HCT116 (cell line): ENCODE measurements at regions not wholly inside any gene's neighbourhood (a gene's known extent, or its start where the extent isn't known, plus 50 kb on each side); places are given as distances from the start of the nearest gene placed in this dataset.

Source experiments
- ATAC-seq: fragments of 200-7000 bp; cut with Tn5 transposase; 2 replicates; pipeline ENCODE4 v1.9.1; 2020; ENCODE audit warnings: mild to moderate bottlenecking, moderate library complexity
- BruUV-seq: library from RNA; stranded (reverse); fragments of 400-500 nt; replicated peaks from 2 replicates; lab custom pipeline; 2021; lab: Mats Ljungman, UMichigan
- CTCF ChIA-PET: fragments of 300-600 bp; sonication (Branson Sonifier 250); formaldehyde crosslinking; loops from one replicate; lab custom pipeline; 2021; ENCODE audit warnings: antibody characterized with exemption; lab: Charles Lee
- POLR2A ChIA-PET: fragments of 300-600, 350-600 bp; sonication (Branson Sonifier 250); formaldehyde crosslinking; loops from one replicate; lab custom pipeline; 2021; ENCODE audit warnings: antibody characterized with exemption; lab: Charles Lee
- RAD21 ChIA-PET, 2 experiments: fragments of 300-600 bp; sonication (Branson Sonifier 250); formaldehyde crosslinking; loops; one replicate each; lab custom pipeline; 2023; ENCODE audit warnings: low total read pairs in 2 of 2; ENCODE audit not compliant: uncharacterized antibody in 2 of 2, unreplicated experiment in 2 of 2, low non-redundant PET in 1 of 2; lab: Charles Lee
- DNase-seq: peaks from one replicate; pipeline ENCODE4 v3.0.0-alpha.2; 2010; ENCODE audit warnings: low read depth, low spot score
- H2AFZ ChIP-seq: fragments of 200-600 bp; shearing (Covaris generic), sonication (generic); 2 replicates; pipeline ENCODE4 v1.6.1; 2017; ENCODE audit warnings: low read depth, mixed run types, mixed read lengths, antibody characterized with exemption, low read length; ENCODE audit not compliant: poor library complexity, severe bottlenecking
- H3K27ac ChIP-seq: 2 replicates; pipeline ENCODE4 v1.5.1; 2012; ENCODE audit warnings: low read depth, low read length
- H3K27me3 ChIP-seq: fragments of 200-600 bp; sonication (generic); 2 replicates; pipeline ENCODE4 v1.6.1; 2016; ENCODE audit warnings: mixed run types, low read length, mixed read lengths; ENCODE audit not compliant: insufficient read depth
- H3K36me3 ChIP-seq, 2 experiments: fragments of 200-500 bp in 1 of 2; fragments of 200-600 bp in 1 of 2; sonication (Bioruptor generic) in 1 of 2; sonication (generic) in 1 of 2; 2 replicates each; pipeline versions ENCODE4 v1.5.1 to v1.6.1; 2014 to 2016; ENCODE audit warnings: low read length in 2 of 2, inconsistent platforms in 1 of 2, mixed read lengths in 1 of 2, mixed run types in 1 of 2; ENCODE audit not compliant: insufficient read depth in 2 of 2, control insufficient read depth in 1 of 2
- H3K4me1 ChIP-seq, 2 experiments: fragments of 200-600 bp in 1 of 2; sonication (generic) in 1 of 2; 2 replicates each; pipeline versions ENCODE4 v1.5.1 to v1.6.1; 2012 to 2017; ENCODE audit warnings: low read length in 2 of 2, inconsistent platforms in 1 of 2, mild to moderate bottlenecking in 1 of 2, mixed read lengths in 1 of 2, mixed run types in 1 of 2, moderate library complexity in 1 of 2; ENCODE audit not compliant: insufficient read depth in 2 of 2, control insufficient read depth in 1 of 2
- H3K4me2 ChIP-seq: fragments of 200-600 bp; sonication (generic); 2 replicates; pipeline ENCODE4 v1.6.1; 2017; ENCODE audit warnings: mixed run types, low read length, mixed read lengths
- H3K4me3 ChIP-seq, 2 experiments: fragments of 200-600 bp in 1 of 2; sonication (generic) in 1 of 2; replicated peaks in 1 of 2; 2 replicates each; pipeline ENCODE4 v1.5.1; 2011 to 2016; ENCODE audit warnings: low read length in 2 of 2, control low read depth in 1 of 2, low read depth in 1 of 2, mild to moderate bottlenecking in 1 of 2, mixed read lengths in 1 of 2, mixed run types in 1 of 2
- H3K79me2 ChIP-seq: fragments of 200-600 bp; sonication (generic); 2 replicates; pipeline ENCODE4 v1.6.1; 2017; ENCODE audit warnings: mild to moderate bottlenecking, mixed run types, low read length, moderate library complexity, mixed read lengths; ENCODE audit not compliant: insufficient read depth
- H3K9ac ChIP-seq: fragments of 200-600 bp; sonication (generic); 2 replicates; pipeline ENCODE4 v1.6.1; 2016; ENCODE audit warnings: low read length, mixed read lengths
- H3K9me2 ChIP-seq: fragments of 200-600 bp; sonication (generic), shearing (Covaris generic); 2 replicates; pipeline ENCODE4 v1.6.1; 2017; ENCODE audit warnings: mixed run types, mild to moderate bottlenecking, moderate library complexity; ENCODE audit not compliant: insufficient read depth
- H3K9me3 ChIP-seq, 2 experiments: fragments of 200-500 bp in 1 of 2; fragments of 200-600 bp in 1 of 2; sonication (Bioruptor generic) in 1 of 2; sonication (generic) in 1 of 2; 2 replicates each; pipeline ENCODE4 v1.6.1; 2014 to 2017; ENCODE audit warnings: low read length in 2 of 2, mixed read lengths in 2 of 2, inconsistent platforms in 1 of 2, low read depth in 1 of 2, mild to moderate bottlenecking in 1 of 2, mixed run types in 1 of 2, moderate library complexity in 1 of 2; ENCODE audit not compliant: control insufficient read depth in 1 of 2, insufficient read depth in 1 of 2
- H4K20me1 ChIP-seq: fragments of 200-600 bp; sonication (generic), shearing (Covaris generic); 2 replicates; pipeline ENCODE4 v1.6.1; 2017; ENCODE audit warnings: mixed run types, mild to moderate bottlenecking, moderate library complexity; ENCODE audit not compliant: insufficient read depth
- CBX3 ChIP-seq: IDR thresholded peaks from 2 replicates; pipeline ENCODE4 v1.6.1; 2012; ENCODE audit warnings: low read depth
- CEBPB ChIP-seq: IDR thresholded peaks from 2 replicates; pipeline ENCODE4 v1.6.1; 2012; ENCODE audit warnings: low read depth
- EGR1 ChIP-seq: IDR thresholded peaks from 2 replicates; pipeline ENCODE4 v1.6.1; 2012; ENCODE audit warnings: low read depth
- ELF1 ChIP-seq: IDR thresholded peaks from 2 replicates; pipeline ENCODE4 v1.6.1; 2012; ENCODE audit warnings: low read depth, borderline replicate concordance
- FOSL1 ChIP-seq: IDR thresholded peaks from 2 replicates; pipeline ENCODE4 v1.6.1; 2012; ENCODE audit warnings: low read depth
- JUND ChIP-seq: IDR thresholded peaks from 2 replicates; pipeline ENCODE4 v1.6.1; 2012
- POLR2A ChIP-seq: IDR thresholded peaks from 2 replicates; pipeline ENCODE4 v1.7.0; 2011; ENCODE audit warnings: borderline replicate concordance; ENCODE audit not compliant: insufficient read depth, insufficient read length; ENCODE audit errors: extremely low read depth
- POLR2AphosphoS5 ChIP-seq: IDR thresholded peaks from 2 replicates; pipeline ENCODE4 v1.6.1; 2011; ENCODE audit warnings: mild to moderate bottlenecking, low read depth, low read length, moderate library complexity
- RAD21 ChIP-seq: IDR thresholded peaks from 2 replicates; pipeline ENCODE4 v1.6.1; 2012; ENCODE audit warnings: low read depth, mild to moderate bottlenecking
- SP1 ChIP-seq: IDR thresholded peaks from 2 replicates; pipeline ENCODE4 v1.6.1; 2012; ENCODE audit warnings: low read depth
- SRF ChIP-seq: IDR thresholded peaks from 2 replicates; pipeline ENCODE4 v1.6.1; 2012; ENCODE audit warnings: low read depth
- ZFX ChIP-seq: fragments of 450-650 bp; IDR thresholded peaks from 2 replicates; pipeline ENCODE4 v1.6.1; 2017
- ZNF274 ChIP-seq: fragments of 200-500 bp; sonication (Bioruptor generic); IDR thresholded peaks from 2 replicates; pipeline ENCODE4 v1.6.1; 2014; ENCODE audit warnings: mild to moderate bottlenecking, low read depth, low read length, inconsistent platforms
- intact Hi-C: fragments of 100-400 bp; cut with micrococcal nuclease; formaldehyde crosslinking; loops from 2 replicates; pipeline ENCODE4 v1.10.0; 2022
- TF ChIP-seq, protein P1 (sequence below): IDR thresholded peaks from 2 replicates; pipeline ENCODE4 v1.6.1; 2012
- TF ChIP-seq, protein P2 (sequence below), 3 experiments: fragments of 200-600 bp in 1 of 3; sonication (generic) in 1 of 3; IDR thresholded peaks in 2 of 3; conservative IDR thresholded peaks in 1 of 3; 2 replicates each; pipeline ENCODE4 v1.5.1; 2012 to 2017; ENCODE audit warnings: low read depth in 2 of 3, low read length in 2 of 3, antibody characterized with exemption in 1 of 3, borderline replicate concordance in 1 of 3, control low read depth in 1 of 3, mild to moderate bottlenecking in 1 of 3, mixed read lengths in 1 of 3, mixed run types in 1 of 3, moderate library complexity in 1 of 3; ENCODE audit not compliant: insufficient read depth in 1 of 3
- TF ChIP-seq, protein P3 (sequence below): IDR thresholded peaks from 2 replicates; pipeline ENCODE4 v1.6.1; 2011; ENCODE audit warnings: mild to moderate bottlenecking, low read length, moderate library complexity; ENCODE audit not compliant: insufficient replicate concordance; ENCODE audit errors: extremely low read depth

DNA sequence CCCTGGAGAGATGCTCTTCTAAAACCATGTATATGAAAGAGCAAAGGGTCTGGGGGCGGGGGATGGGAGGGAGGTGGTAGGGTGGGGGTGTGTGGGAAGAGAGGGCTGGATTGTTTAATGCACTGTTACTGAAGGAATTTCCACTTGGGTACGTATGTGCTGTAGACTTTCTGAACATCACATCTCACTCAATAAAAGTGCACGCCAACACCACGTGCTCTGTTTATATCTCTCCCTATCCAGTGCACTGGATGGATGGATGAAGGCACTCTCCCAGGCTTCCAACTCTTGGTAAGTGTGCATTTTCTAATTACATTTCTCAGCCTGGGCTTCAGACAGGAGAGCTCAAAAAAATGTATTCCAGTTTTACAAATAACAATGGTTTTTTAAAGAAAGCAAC, 184.3 kb upstream of the SIX2 start:
- H3K36me3 ChIP-seq, result no peaks in the 10 kb centered on the region
- DNase-seq (no peak), ATAC-seq (no peak)
- no peaks in the 10 kb centered on the region for H3K9me3 ChIP-seq
- H3K79me2 ChIP-seq, result no peaks in the 10 kb centered on the region
- intact Hi-C loops, result no loop called here
- ChIA-PET RAD21 (interaction anchor here in 1 of 2 experiments (0.6 kb wide), 1 partner anchor 214 kb away, joined by 6 read pairs; no protein-coding TSS in a partner anchor), POLR2A (no interaction called here), CTCF (no interaction called here)
- H2AFZ ChIP-seq, result no peak overlapping the region
- H3K9me2 ChIP-seq, result no peaks in the 10 kb centered on the region
- H3K9ac ChIP-seq, result no peak overlapping the region
- H3K4me2 ChIP-seq, result no peak overlapping the region
- TF ChIP-seq SRF (no peak), ELF1 (no peak)
- TF ChIP-seq, protein P1, sequence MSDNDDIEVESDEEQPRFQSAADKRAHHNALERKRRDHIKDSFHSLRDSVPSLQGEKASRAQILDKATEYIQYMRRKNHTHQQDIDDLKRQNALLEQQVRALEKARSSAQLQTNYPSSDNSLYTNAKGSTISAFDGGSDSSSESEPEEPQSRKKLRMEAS, result no peak
- H4K20me1 ChIP-seq, result no peaks in the 10 kb centered on the region
- peaks cover 0 to 8% of the 10 kb centered on the region in 2 experiments; a peak in 2 of 4 replicates for H3K4me1 ChIP-seq
- no TSS peak for BruUV-seq
- no peak overlapping the region for H3K4me3 ChIP-seq
- H3K27me3 ChIP-seq, result peaks cover 5% of the 10 kb centered on the region; the same call in 1 of the 2 replicates
- no peak overlapping the region for H3K27ac ChIP-seq

DNA sequence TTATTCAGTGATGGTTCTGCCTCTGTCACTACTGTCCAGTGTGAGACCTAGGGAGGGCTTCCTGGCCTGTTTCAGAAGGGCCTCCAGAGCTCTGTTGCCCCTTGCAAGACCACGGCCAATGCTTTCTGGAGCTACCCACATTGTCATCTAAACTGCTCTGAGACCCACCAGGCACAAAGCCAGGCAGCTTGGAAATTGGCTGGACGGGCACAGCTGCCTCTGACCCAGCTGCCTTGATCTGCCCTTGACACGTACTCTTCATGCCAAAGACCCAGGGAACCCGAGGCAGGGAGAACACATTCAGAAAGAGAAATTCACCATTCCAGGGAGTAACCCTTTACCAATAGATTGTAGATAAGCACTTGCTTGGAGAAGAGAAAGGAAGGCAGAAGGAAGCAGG, 183.7 kb upstream of the SIX2 start:
- no peak overlapping the region for H3K4me2 ChIP-seq
- H3K36me3 ChIP-seq, result no peaks in the 10 kb centered on the region
- no peaks in the 10 kb centered on the region for H3K79me2 ChIP-seq
- no peaks in the 10 kb centered on the region for H3K9me3 ChIP-seq
- H3K4me3 ChIP-seq, result no peak overlapping the region
- no peak overlapping the region for H3K27ac ChIP-seq
- intact Hi-C loops, result no loop called here
- no peaks in the 10 kb centered on the region for H3K9me2 ChIP-seq
- TF ChIP-seq CBX3 (no peak), POLR2AphosphoS5 (no peak), RAD21 (no peak), POLR2A (no peak), JUND (no peak), CEBPB (no peak), FOSL1 (no peak), EGR1 (no peak), SRF (no peak), ZFX (no peak), ZNF274 (no peak), SP1 (no peak)
- TF ChIP-seq, protein P2, sequence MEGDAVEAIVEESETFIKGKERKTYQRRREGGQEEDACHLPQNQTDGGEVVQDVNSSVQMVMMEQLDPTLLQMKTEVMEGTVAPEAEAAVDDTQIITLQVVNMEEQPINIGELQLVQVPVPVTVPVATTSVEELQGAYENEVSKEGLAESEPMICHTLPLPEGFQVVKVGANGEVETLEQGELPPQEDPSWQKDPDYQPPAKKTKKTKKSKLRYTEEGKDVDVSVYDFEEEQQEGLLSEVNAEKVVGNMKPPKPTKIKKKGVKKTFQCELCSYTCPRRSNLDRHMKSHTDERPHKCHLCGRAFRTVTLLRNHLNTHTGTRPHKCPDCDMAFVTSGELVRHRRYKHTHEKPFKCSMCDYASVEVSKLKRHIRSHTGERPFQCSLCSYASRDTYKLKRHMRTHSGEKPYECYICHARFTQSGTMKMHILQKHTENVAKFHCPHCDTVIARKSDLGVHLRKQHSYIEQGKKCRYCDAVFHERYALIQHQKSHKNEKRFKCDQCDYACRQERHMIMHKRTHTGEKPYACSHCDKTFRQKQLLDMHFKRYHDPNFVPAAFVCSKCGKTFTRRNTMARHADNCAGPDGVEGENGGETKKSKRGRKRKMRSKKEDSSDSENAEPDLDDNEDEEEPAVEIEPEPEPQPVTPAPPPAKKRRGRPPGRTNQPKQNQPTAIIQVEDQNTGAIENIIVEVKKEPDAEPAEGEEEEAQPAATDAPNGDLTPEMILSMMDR (IDR thresholded peaks at IDR 0.05 in 2 of 3, conservative IDR thresholded peaks at IDR 0.05 in 1 of 3; ENCODE audit: borderline replicate concordance in 1 of 3, insufficient read depth in 1 of 3, low read depth in 2 of 3, low read length in 2 of 3), result no peak
- TF ChIP-seq, protein P1, result no peak
- TF ChIP-seq, protein P3, sequence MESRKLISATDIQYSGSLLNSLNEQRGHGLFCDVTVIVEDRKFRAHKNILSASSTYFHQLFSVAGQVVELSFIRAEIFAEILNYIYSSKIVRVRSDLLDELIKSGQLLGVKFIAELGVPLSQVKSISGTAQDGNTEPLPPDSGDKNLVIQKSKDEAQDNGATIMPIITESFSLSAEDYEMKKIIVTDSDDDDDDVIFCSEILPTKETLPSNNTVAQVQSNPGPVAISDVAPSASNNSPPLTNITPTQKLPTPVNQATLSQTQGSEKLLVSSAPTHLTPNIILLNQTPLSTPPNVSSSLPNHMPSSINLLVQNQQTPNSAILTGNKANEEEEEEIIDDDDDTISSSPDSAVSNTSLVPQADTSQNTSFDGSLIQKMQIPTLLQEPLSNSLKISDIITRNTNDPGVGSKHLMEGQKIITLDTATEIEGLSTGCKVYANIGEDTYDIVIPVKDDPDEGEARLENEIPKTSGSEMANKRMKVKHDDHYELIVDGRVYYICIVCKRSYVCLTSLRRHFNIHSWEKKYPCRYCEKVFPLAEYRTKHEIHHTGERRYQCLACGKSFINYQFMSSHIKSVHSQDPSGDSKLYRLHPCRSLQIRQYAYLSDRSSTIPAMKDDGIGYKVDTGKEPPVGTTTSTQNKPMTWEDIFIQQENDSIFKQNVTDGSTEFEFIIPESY, result no peak
- H3K4me1 ChIP-seq, result peaks cover 0 to 8% of the 10 kb centered on the region in 2 experiments; a peak in 2 of 4 replicates
- DNase-seq (no peak), ATAC-seq (no peak)
- CTCF ChIA-PET, result no interaction called here
- RAD21 ChIA-PET, result interaction anchor here in 1 of 2 experiments (0.6 kb wide), 1 partner anchor 214 kb away, joined by 6 read pairs; no protein-coding TSS in a partner anchor
- H4K20me1 ChIP-seq, result no peaks in the 10 kb centered on the region
- BruUV-seq, result no TSS peak
- POLR2A ChIA-PET, result no interaction called here
- H3K9ac ChIP-seq, result no peak overlapping the region
- H2AFZ ChIP-seq, result no peak overlapping the region
- peaks cover 5% of the 10 kb centered on the region; the same call in 1 of the 2 replicates for H3K27me3 ChIP-seq
